Effector CD4-positive, alpha-beta T cell (primary cell): ENCODE measurements at regions not wholly inside any gene's neighbourhood (a gene's known extent, or its start where the extent isn't known, plus 50 kb on each side); places are given as distances from the start of the nearest gene placed in this dataset.
"Not testable (repeated sequence)": the region's sequence is repeated elsewhere in the genome, so short reads cannot be mapped to it uniquely, and the experiment has no call there.

Experiments
- DNase-seq: peaks from one replicate; pipeline ENCODE4 v3.0.0-alpha.2; 2020

DNA sequence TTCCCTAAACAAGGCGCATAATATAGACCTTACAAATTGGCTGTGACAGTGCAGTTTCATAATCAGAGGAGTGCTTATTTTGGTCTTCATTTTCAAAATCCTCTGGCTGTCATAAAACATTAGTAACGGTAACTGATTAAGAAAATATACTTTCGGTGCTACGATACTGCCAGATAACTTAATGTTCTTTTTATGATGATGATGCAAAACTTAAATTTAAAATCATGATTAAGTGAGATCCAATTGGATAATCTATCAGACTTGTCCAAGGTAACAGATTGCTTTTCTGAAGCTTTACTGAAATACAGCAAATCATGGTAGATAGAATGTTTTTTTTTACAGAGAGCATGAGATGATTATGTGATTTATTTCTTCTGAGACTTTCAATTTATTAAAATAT, 364.2 kb upstream of the CNTN3 start:
- DNase-seq: no peak

DNA sequence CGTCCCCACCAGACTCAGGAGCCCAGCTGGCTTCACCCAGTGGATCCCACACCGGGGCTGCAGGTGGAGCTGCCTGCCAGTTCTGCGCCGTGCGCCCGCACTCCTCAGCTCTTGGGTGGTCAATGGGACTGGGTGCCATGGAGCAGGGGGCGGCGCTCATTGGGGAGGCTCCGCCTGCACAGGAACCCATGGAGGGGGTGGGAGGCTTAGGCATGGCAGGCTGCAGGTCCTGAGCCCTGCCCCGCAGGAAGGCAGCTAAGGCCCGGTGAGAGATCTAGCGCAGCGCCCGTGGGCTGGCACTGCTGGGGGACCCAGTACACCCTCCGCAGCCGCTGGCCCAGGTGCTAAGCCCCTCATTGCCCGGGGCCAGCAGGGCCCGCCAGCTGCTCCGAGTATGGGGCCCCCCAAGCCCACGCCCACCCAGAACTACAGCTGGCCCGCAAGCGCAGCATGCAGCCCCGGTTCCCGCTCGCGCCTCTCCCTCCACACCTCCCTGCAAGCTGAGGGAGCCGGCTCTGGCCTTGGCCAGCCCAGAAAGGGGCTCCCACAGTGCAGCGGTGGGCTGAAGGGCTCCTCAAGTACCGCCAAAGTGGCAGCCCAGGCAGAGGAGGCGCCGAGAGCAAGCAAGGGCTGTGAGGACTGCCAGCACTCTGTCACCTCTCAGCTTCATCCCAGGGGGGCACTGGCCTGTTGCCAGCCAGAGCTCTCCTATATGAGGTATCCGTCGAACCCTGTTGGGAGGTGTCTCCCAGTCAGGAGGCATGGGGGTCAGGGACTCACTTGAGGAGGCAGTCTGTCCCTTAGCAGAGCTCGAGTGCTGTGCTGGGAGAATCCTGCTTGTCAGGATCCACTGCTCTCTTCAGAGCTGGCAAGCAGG, 370.8 kb upstream of the CNTN3 start:
- DNase-seq: not testable (repeated sequence)

GRCh38 chr3:74988095-74988494, 373.6 kb upstream of the CNTN3 start:
- no peak for DNase-seq

- no peak for DNase-seq
Observed at GRCh38 chr3:74992898-74993297, 378.4 kb upstream of the CNTN3 start.

DNA sequence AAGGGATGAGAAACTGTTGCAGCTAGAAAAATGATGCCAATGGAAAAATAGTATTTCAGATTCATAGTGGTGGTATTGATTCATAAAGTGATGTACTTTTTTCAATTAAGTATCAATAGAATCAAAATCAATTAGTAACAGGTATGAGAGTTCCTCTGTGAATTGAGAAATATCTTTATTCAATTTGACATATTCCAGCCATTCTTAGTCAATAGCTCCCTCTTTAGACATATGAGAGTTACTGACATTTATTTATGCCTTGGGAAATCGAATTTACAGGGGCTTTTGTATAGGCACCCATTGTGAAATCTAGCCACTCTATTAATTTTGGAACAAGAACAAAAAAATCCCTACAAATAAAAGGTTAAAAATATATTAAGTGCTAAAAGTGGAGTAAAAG, 386.9 kb upstream of the CNTN3 start:
- no peak for DNase-seq

DNA sequence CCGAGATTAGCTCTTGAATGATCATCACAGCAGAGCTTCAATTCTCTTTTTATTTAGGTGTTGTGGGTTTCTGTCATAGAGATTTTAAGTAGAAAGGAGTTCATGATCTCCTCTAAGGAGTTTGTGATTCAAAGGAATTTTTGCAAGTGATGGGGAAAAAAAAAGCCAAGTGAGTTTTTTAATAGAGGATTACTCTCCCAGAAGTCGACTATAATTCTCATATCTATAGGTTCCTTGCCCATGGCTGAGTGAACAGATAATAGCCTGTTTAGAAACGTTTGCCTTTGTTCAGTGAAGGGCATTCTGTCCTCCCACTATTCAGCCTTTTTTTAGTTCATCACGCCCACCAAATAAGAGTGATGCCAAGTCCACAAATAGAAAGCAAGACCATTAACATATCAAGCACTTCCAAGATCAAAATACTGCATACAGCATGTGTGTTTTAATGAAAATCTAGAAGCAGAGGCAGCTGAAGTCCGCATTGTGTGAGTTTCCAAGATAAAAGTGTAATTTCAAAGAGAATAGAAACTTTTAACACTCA, 398.4 kb upstream of the CNTN3 start:
- no peak for DNase-seq

DNA sequence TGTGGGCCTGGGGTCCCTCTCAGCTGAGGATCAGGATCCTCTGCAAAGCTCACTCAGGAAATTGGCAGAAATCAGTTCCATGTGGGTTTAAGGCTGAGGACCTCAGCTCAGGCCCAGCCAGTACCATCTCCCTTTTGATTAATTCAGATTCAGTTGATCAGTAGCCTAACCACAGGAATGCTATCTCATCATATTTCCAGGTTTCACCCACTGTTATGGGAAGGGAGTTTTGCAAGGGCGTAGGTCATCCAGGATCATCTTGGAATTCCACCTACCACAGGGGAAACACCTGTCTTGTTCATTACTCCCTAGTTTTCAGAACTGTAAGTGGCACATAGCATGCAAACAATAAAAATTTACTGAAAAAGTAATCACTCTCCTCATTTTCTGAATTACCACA, 399.5 kb upstream of the CNTN3 start:
- no peak for DNase-seq

DNA sequence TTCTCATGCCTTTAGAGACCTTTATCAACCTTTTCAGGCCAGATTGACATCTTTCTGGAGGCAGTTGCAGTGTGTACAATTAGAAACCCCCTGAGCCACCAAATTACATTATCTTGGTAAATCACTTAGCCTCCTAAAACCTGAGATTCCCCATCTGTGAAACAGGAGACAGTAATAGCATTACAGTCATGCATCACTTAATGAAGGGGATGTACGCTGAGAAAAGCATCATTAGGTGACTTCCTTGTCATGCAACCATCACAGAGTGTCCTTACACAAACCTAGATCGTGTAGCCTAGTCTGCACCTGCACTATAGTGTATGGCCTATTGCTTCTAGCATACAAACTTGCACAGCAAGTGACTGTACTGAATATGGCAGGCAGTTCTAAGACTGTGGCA, 400.8 kb upstream of the CNTN3 start:
- no peak for DNase-seq

- DNase-seq: no peak
Observed at GRCh38 chr3:75035146-75035545, 420.7 kb upstream of the CNTN3 start.

DNA sequence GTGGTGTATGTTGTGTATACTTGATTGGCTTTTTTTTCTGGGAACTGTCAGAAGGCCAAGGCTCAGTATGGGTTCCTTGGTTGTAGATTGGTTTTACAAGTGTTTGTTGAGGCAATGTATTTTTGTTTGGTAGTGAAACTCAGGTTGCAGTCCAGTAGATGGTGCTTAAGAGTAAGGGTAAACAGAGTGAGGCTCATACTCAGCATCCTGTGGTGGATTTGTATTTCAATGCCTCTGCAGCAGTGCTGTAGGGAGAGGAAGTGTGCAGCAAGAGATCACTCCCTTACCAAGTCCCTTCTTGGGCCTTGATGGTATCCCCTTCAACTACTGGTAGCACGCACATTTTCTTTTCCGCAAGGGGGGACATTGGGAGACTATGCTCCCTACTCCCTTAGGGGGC, 428.5 kb upstream of the CNTN3 start:
- no peak for DNase-seq

DNA sequence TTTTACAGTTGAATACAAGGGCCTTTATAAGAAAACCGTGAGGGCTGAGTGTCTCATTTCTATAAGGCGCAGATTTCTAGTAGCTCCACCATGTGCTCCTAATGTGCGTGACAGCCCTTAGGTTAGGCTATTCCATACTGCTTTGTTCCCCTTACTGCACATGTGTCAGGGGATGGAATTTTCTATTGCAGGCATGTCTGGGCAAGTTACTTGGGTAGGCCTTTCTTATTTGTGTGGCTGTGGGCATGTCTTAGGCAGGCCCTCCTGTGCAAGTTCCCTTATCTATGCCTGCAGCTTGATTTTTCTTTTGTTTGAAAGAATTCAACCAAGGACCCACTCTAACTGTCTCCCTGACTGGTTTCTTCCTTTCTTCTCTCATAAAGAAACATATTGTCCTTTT, 434.2 kb upstream of the CNTN3 start:
- DNase-seq: no peak

DNA sequence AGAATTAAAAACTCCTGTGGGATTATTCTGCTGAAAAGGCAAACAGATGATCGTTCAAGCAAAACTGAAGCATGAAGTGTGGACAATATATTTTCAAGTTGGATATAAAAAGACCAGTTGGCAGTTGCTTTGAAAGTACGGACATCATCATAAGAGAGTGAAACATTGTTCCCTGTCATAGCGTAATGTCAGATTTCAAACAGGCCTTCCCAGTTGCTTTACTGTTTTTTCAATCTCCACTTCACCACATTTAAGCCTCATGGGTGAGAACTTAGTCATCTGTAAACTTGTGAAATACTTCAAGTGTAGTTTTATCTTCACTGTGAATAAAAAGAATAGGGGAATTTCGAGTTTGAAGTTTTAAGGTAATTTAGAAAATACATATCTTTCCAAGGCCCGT, 435.1 kb upstream of the CNTN3 start:
- DNase-seq: no peak

- DNase-seq: no peak
Observed at GRCh38 chr3:75059120-75059519, 444.7 kb upstream of the CNTN3 start.

- no peak for DNase-seq
Observed at GRCh38 chr3:75061806-75062205, 447.3 kb upstream of the CNTN3 start.

- DNase-seq: no peak
Observed at GRCh38 chr3:75075158-75075557, 460.7 kb upstream of the CNTN3 start.

- DNase-seq: no peak
Observed at GRCh38 chr3:75076481-75076880, 462.0 kb upstream of the CNTN3 start.

- no peak for DNase-seq
Observed at GRCh38 chr3:75078290-75078689, 463.8 kb upstream of the CNTN3 start.

- DNase-seq: no peak
Observed at GRCh38 chr3:75082845-75083244, 468.4 kb upstream of the CNTN3 start.

DNA sequence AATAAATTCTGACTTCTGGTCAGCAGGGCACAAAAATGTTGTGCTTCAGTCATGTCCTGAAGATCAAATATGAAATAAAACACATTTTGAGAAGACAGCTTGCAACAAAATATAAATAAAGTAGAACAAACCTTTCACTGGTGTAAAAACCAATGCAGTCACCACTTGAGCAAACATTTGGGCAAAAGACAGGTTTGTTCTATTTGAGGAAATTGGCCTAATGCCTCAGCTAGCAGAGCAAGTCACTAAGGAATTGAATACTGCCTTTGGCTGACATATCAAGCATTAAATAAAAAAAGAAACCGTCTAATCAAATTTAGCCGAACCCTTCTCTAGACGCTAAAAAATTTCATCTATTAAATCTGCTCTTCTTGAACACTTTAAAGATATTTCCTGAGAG, 475.4 kb upstream of the CNTN3 start:
- DNase-seq: no peak

GRCh38 chr3:75101329-75102147, 487.1 kb upstream of the CNTN3 start:
- no peak for DNase-seq

GRCh38 chr3:75110741-75111140, 496.3 kb upstream of the CNTN3 start:
- DNase-seq: no peak

GRCh38 chr3:75115695-75116094, 501.2 kb upstream of the CNTN3 start:
- DNase-seq: no peak

DNA sequence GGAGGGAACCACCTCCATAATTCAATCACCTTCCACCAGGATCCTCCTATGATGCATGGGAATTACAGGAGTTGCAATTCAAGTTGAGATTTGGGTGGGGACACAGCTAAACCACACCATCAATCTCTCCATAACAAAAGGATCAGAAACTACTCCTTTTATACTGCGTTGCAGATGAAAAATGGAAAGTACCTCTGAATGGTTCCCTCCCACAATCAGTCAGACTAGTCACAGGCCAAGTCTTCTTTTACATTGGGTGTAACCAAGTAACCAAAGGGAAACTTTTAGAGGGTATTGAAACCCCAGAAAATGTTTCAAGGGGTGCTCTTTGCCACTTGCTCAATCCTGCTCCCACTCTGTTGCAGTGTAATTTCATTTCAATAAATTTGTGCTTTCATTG, 504.3 kb upstream of the CNTN3 start:
- DNase-seq: no peak

GRCh38 chr3:75126556-75126955, 512.1 kb upstream of the CNTN3 start:
- no peak for DNase-seq
